ENCODE measurements at regions not wholly inside any gene's neighbourhood (a gene's known extent, or its start where the extent isn't known, plus 50 kb on each side); places are given as distances from the start of the nearest gene placed in this dataset.

DNA sequence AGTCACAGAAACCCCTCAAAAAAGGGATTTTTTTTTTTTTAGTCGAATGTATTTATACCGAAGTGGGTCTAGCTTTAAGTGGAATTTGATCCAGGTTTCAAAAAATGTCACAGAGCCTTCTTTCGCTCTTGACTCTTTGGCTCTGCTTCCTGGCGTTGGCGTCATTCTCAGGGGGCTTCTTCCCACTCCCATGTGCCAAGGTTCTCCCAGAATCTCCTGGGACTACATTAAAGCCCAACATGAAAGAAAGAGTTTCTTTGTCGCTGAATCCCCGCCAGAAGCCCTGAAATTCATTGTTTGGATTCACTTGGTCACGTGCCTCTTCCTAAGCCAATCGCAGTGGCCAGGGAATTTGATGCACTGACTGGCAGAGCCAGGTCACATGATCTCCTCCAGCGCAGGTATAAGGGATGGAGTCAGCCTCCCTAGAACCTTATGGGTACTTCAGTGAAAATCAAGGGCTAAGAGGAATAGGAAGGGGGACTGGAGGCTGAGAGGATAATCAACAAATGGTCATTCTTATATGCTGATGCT lies 101.2 kb downstream of the RPS24 start:
- no peak for TF ChIP-seq EZH2 (IDR thresholded peaks at IDR 0.05; ENCODE audit: borderline replicate concordance, insufficient read depth, low read depth, low read length, poor library complexity, severe bottlenecking)
- TF ChIP-seq, protein P1, sequence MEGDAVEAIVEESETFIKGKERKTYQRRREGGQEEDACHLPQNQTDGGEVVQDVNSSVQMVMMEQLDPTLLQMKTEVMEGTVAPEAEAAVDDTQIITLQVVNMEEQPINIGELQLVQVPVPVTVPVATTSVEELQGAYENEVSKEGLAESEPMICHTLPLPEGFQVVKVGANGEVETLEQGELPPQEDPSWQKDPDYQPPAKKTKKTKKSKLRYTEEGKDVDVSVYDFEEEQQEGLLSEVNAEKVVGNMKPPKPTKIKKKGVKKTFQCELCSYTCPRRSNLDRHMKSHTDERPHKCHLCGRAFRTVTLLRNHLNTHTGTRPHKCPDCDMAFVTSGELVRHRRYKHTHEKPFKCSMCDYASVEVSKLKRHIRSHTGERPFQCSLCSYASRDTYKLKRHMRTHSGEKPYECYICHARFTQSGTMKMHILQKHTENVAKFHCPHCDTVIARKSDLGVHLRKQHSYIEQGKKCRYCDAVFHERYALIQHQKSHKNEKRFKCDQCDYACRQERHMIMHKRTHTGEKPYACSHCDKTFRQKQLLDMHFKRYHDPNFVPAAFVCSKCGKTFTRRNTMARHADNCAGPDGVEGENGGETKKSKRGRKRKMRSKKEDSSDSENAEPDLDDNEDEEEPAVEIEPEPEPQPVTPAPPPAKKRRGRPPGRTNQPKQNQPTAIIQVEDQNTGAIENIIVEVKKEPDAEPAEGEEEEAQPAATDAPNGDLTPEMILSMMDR (IDR thresholded peaks at IDR 0.05): no peak
